Ovary (tissue), 3 donors: ENCODE measurements at regions not wholly inside any gene's neighbourhood (a gene's known extent, or its start where the extent isn't known, plus 50 kb on each side); places are given as distances from the start of the nearest gene placed in this dataset.

ENCODE experiments used
- CTCF ChIP-seq, 3 donors: fragments of 450-650 bp in 2 of 3; fragments of 200-600 bp in 1 of 3; IDR thresholded peaks; one replicate each; pipeline versions ENCODE4 v1.5.1 to v1.8.0; 2016 to 2022; ENCODE audit warnings: antibody characterized with exemption in 3 of 3, mild to moderate bottlenecking in 1 of 3
- POLR2A ChIP-seq: fragments of 450-650 bp; IDR thresholded peaks from one replicate; pipeline ENCODE4 v1.6.1; 2017; ENCODE audit warnings: antibody characterized with exemption, mild to moderate bottlenecking, moderate library complexity
- donor health status: DM: no; HTN: no; CAD: no.

GRCh38 chr5:117161718-117162335, 587.2 kb upstream of the SEMA6A start:
- no peak for TF ChIP-seq CTCF (IDR thresholded peaks at IDR 0.05)
- TF ChIP-seq POLR2A: no peak
